Activated CD8-positive, alpha-beta T cell treated with anti-CD3 and anti-CD28 coated beads for 36 hours (primary cell): ENCODE measurements at regions not wholly inside any gene's neighbourhood (a gene's known extent, or its start where the extent isn't known, plus 50 kb on each side); places are given as distances from the start of the nearest gene placed in this dataset.

Experiments used
- ATAC-seq: fragments of 200-7000 bp; cut with Tn5 transposase; one replicate; pipeline ENCODE4 v1.10.0; 2021; ENCODE audit warnings: mild to moderate bottlenecking, moderate library complexity
- CTCF ChIA-PET: fragments of 350-600 bp; sonication (Branson Sonifier 250); formaldehyde crosslinking; loops from one replicate; lab custom pipeline; 2021; ENCODE audit warnings: antibody characterized with exemption; lab: Charles Lee
- POLR2A ChIA-PET: fragments of 350-600 bp; sonication (Branson Sonifier 250); formaldehyde crosslinking; loops from one replicate; lab custom pipeline; 2021; ENCODE audit warnings: antibody characterized with exemption; lab: Charles Lee
- DNase-seq: peaks from one replicate; pipeline ENCODE4 v3.0.0-alpha.2; 2020
- H3K27ac Mint-ChIP-seq: one replicate; pipeline ENCODE4 v1.8.0; 2021; ENCODE audit warnings: mild to moderate bottlenecking, mixed read lengths
- H3K27me3 Mint-ChIP-seq: one replicate; pipeline ENCODE4 v1.8.0; 2021; ENCODE audit warnings: mixed read lengths
- H3K36me3 Mint-ChIP-seq: one replicate; pipeline ENCODE4 v1.8.0; 2021; ENCODE audit warnings: low read depth, mixed read lengths
- H3K4me1 Mint-ChIP-seq: one replicate; pipeline ENCODE4 v1.8.0; 2021; ENCODE audit warnings: low read depth, mixed read lengths
- H3K4me3 Mint-ChIP-seq: one replicate; pipeline ENCODE4 v1.8.0; 2021; ENCODE audit warnings: mild to moderate bottlenecking, moderate library complexity, mixed read lengths
- H3K9me3 Mint-ChIP-seq: one replicate; pipeline ENCODE4 v1.8.0; 2021; ENCODE audit warnings: mixed read lengths
- intact Hi-C: fragments of 100-400 bp; cut with micrococcal nuclease; formaldehyde crosslinking; loops from one replicate; pipeline ENCODE4 v1.10.0; 2022
- TF ChIP-seq, protein P1 (sequence below): fragments of 200-600 bp; IDR thresholded peaks from one replicate; pipeline ENCODE4 v1.8.0; 2022; ENCODE audit warnings: antibody characterized with exemption, mild to moderate bottlenecking

DNA sequence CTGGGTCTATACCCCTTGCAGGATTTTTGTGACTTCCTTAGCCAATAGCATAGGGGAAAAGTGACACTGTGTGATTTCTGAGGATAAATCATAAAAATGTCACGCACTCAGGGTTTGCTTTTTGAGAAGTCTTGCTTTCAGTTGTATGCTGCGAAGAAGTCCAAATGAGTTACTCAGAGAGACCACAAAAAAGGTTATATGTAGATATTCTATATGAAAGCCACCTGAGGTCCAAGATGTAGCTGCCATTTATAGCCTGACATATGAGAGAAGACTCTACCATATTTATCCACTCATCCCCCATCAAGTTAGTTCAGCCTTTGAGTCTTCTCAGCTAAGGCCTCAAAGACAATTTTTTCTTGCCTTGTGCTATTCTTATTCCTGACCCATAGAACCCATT is 488.3 kb upstream of the MAP2 start:
- intact Hi-C loops, result no loop called here
- no peak for DNase-seq
- Mint-ChIP-seq H3K36me3 (no peaks in the 10 kb centered on the region), H3K4me1 (no peaks in the 10 kb centered on the region), H3K27me3 (no peaks in the 10 kb centered on the region), H3K4me3 (no peak overlapping the region), H3K9me3 (peaks cover 4% of the 10 kb centered on the region), H3K27ac (no peak overlapping the region)
- TF ChIP-seq, protein P1, sequence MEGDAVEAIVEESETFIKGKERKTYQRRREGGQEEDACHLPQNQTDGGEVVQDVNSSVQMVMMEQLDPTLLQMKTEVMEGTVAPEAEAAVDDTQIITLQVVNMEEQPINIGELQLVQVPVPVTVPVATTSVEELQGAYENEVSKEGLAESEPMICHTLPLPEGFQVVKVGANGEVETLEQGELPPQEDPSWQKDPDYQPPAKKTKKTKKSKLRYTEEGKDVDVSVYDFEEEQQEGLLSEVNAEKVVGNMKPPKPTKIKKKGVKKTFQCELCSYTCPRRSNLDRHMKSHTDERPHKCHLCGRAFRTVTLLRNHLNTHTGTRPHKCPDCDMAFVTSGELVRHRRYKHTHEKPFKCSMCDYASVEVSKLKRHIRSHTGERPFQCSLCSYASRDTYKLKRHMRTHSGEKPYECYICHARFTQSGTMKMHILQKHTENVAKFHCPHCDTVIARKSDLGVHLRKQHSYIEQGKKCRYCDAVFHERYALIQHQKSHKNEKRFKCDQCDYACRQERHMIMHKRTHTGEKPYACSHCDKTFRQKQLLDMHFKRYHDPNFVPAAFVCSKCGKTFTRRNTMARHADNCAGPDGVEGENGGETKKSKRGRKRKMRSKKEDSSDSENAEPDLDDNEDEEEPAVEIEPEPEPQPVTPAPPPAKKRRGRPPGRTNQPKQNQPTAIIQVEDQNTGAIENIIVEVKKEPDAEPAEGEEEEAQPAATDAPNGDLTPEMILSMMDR, result no peak
- ATAC-seq, result no peak
- ChIA-PET POLR2A (no interaction called here), CTCF (no interaction called here)

DNA sequence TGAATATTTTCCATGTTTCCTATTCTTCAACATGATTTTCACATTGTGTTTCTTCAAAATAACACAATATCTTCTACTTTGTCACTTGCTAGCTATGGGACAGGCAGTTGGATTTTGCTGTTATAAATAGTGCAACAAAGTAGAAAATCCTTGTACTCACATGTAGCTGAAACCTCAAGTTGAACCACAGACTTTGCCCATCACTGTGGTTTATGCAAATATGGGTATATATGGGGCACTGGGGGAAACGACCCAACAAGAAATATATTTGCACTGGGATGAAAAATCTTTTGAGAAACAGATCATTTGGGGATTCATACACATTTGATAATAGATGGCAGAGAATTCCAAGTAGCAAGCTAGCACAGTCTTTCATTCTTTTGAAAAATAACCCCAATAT is 486.3 kb upstream of the MAP2 start:
- DNase-seq (no peak), ATAC-seq (no peak)
- no peaks in the 10 kb centered on the region for H3K36me3 Mint-ChIP-seq
- no peak overlapping the region for H3K27ac Mint-ChIP-seq
- H3K4me3 Mint-ChIP-seq, result no peak overlapping the region
- POLR2A ChIA-PET, result no interaction called here
- intact Hi-C loops, result no loop called here
- no peaks in the 10 kb centered on the region for H3K27me3 Mint-ChIP-seq
- peaks cover 4% of the 10 kb centered on the region for H3K9me3 Mint-ChIP-seq
- no peaks in the 10 kb centered on the region for H3K4me1 Mint-ChIP-seq
- CTCF ChIA-PET, result no interaction called here
- TF ChIP-seq, protein P1, result no peak

DNA sequence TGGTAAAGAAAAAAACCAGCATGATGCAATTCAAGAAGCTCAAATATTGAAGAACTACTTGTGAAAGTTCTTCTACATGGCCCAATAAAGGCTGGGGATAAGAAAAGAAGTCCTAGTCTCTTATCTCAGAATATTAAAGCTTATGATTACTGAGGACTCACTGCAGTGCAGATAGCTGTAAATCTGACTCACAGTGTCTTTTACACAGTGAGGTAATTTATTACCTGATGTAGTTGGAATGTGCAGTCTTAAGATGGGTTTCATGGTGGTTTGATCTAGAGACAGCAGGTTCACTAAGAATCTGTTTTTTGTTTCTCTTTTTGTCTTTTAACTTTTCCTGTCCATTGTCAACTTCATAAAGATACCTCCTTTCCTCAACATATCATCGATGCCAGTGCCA is 484.0 kb upstream of the MAP2 start:
- ChIA-PET CTCF (no interaction called here), POLR2A (no interaction called here)
- Mint-ChIP-seq H3K27me3 (no peaks in the 10 kb centered on the region), H3K36me3 (no peaks in the 10 kb centered on the region), H3K9me3 (peaks cover 6% of the 10 kb centered on the region), H3K4me3 (no peak overlapping the region), H3K4me1 (no peaks in the 10 kb centered on the region), H3K27ac (no peak overlapping the region)
- intact Hi-C loops, result no loop called here
- DNase-seq (no peak), ATAC-seq (no peak)
- TF ChIP-seq, protein P1, result no peak

DNA sequence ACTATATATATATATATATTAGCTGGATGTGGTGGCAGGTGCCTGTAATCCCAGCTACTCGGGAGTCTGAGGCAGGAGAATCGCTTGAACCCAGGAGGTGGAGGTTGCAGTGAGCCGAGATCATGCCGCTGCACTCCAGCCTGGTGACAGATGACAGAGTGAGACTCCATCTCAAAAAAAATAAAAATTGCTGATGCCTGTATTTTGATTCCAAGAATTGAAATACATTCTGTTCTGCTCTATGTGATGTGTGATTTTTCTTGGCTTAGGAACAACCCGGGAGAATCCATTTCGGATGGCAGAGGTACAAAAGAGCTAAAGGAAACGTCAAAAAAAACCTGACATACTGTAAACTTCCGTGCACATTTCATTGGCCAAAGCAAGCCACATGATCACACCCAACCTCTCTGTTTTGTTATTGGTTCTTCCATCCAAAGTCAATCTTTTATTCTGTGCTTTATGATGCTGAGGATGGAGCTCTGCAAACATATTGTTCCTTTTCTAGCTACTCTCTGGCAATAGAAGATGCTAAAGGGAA is 478.1 kb upstream of the MAP2 start:
- Mint-ChIP-seq H3K4me3 (no peak overlapping the region), H3K4me1 (no peaks in the 10 kb centered on the region), H3K27ac (no peak overlapping the region), H3K9me3 (peaks cover 2% of the 10 kb centered on the region), H3K36me3 (no peaks in the 10 kb centered on the region), H3K27me3 (no peaks in the 10 kb centered on the region)
- POLR2A ChIA-PET, result no interaction called here
- CTCF ChIA-PET, result interaction anchor here (0.7 kb wide), 1 partner anchor 125 kb away, joined by 3 read pairs; no protein-coding TSS in a partner anchor
- intact Hi-C loops, result no loop called here
- no peak for DNase-seq
- TF ChIP-seq, protein P1, result no peak
- no peak for ATAC-seq

DNA sequence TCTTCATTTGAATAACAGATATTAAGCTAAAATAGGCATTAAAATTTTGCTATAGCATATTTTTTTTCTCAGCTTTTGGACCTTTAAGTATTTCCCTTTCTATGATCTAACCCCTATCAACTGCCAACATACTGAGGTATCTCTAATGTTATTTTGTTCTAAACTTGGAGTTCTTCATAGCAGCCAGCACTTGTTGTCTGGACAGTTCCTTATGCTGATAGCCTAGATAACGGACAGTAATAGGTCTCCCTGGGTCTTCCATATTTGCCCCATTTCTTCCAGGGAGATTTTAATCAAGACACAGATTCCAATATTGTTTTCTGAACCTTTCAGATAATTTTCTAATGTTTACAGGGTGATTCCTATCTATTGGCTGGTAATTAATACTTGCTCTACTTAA is 475.8 kb upstream of the MAP2 start:
- no peak overlapping the region for H3K27ac Mint-ChIP-seq
- no peak for ATAC-seq
- CTCF ChIA-PET, result no interaction called here
- intact Hi-C loops, result no loop called here
- no peaks in the 10 kb centered on the region for H3K27me3 Mint-ChIP-seq
- POLR2A ChIA-PET, result no interaction called here
- no peaks in the 10 kb centered on the region for H3K36me3 Mint-ChIP-seq
- TF ChIP-seq, protein P1, result no peak
- peaks cover 5% of the 10 kb centered on the region for H3K9me3 Mint-ChIP-seq
- no peak overlapping the region for H3K4me3 Mint-ChIP-seq
- no peak for DNase-seq
- H3K4me1 Mint-ChIP-seq, result no peaks in the 10 kb centered on the region
